Endodermal cell (in vitro differentiated cells): ENCODE measurements at regions not wholly inside any gene's neighbourhood (a gene's known extent, or its start where the extent isn't known, plus 50 kb on each side); places are given as distances from the start of the nearest gene placed in this dataset.

Source experiments
- DNase-seq: peaks from one replicate; pipeline ENCODE4 v3.0.0-alpha.2; 2017
- H3K27ac ChIP-seq: 2 replicates; pipeline ENCODE4 v1.5.1; 2013; ENCODE audit warnings: mild to moderate bottlenecking, low read depth, low read length, moderate library complexity
- H3K27me3 ChIP-seq: 2 replicates; pipeline ENCODE4 v1.6.1; 2013; ENCODE audit warnings: mild to moderate bottlenecking, low read length, moderate library complexity; ENCODE audit not compliant: insufficient read depth, control insufficient read depth, poor library complexity, severe bottlenecking
- H3K36me3 ChIP-seq: 2 replicates; pipeline ENCODE4 v1.7.0; 2013; ENCODE audit warnings: mild to moderate bottlenecking, low read length, moderate library complexity; ENCODE audit not compliant: control insufficient read depth, insufficient read depth
- H3K4me1 ChIP-seq: one replicate; pipeline ENCODE4 v1.7.0; 2013; ENCODE audit warnings: low read length; ENCODE audit not compliant: control insufficient read depth, insufficient read depth
- H3K4me3 ChIP-seq: 2 replicates; pipeline ENCODE4 v1.5.1; 2013; ENCODE audit warnings: mild to moderate bottlenecking, low read length, moderate library complexity
- H3K9ac ChIP-seq: 2 replicates; pipeline ENCODE4 v1.6.1; 2013; ENCODE audit warnings: mild to moderate bottlenecking, low read length, moderate library complexity; ENCODE audit not compliant: poor library complexity, severe bottlenecking; ENCODE audit errors: extremely low read depth
- H3K9me3 ChIP-seq: 2 replicates; pipeline ENCODE4 v1.6.1; 2013; ENCODE audit warnings: mild to moderate bottlenecking, low read length, moderate library complexity; ENCODE audit not compliant: control insufficient read depth
- H3K27ac Mint-ChIP-seq: 2 replicates; pipeline ENCODE4 v1.8.0; 2020; ENCODE audit warnings: mixed read lengths
- H3K27me3 Mint-ChIP-seq: 2 replicates; pipeline ENCODE4 v1.8.0; 2021; ENCODE audit warnings: mild to moderate bottlenecking, mixed read lengths; ENCODE audit not compliant: insufficient read depth
- H3K36me3 Mint-ChIP-seq: 2 replicates; pipeline ENCODE4 v1.8.0; 2020; ENCODE audit warnings: low read depth, mixed read lengths
- H3K4me1 Mint-ChIP-seq: 2 replicates; pipeline ENCODE4 v1.8.0; 2020; ENCODE audit warnings: mixed read lengths
- H3K4me3 Mint-ChIP-seq: 2 replicates; pipeline ENCODE4 v1.8.0; 2020; ENCODE audit warnings: mild to moderate bottlenecking, moderate library complexity, mixed read lengths
- H3K9me3 Mint-ChIP-seq: 2 replicates; pipeline ENCODE4 v1.8.0; 2020; ENCODE audit warnings: mild to moderate bottlenecking, mixed read lengths
- WGBS, 2 experiments: methylation state at CpG; one replicate each; pipeline versions ENCODE4 v1.1.5 to v1.1.7; 2013; ENCODE audit warnings: missing lambda C conversion rate in 2 of 2, mixed read lengths in 1 of 2; ENCODE audit not compliant: insufficient coverage in 1 of 2, insufficient read length in 1 of 2; 5-methylcytosine and 5-hydroxymethylcytosine counted together
- TF ChIP-seq, protein P1 (sequence below): fragments of 200-600 bp; sonication (generic); conservative IDR thresholded peaks from 2 replicates; pipeline ENCODE4 v1.5.0; 2021; ENCODE audit warnings: antibody characterized with exemption, mild to moderate bottlenecking

GRCh38 chrX:13492286-13492685 lies 77.1 kb upstream of the EGFL6 start:
- TF ChIP-seq, protein P1, sequence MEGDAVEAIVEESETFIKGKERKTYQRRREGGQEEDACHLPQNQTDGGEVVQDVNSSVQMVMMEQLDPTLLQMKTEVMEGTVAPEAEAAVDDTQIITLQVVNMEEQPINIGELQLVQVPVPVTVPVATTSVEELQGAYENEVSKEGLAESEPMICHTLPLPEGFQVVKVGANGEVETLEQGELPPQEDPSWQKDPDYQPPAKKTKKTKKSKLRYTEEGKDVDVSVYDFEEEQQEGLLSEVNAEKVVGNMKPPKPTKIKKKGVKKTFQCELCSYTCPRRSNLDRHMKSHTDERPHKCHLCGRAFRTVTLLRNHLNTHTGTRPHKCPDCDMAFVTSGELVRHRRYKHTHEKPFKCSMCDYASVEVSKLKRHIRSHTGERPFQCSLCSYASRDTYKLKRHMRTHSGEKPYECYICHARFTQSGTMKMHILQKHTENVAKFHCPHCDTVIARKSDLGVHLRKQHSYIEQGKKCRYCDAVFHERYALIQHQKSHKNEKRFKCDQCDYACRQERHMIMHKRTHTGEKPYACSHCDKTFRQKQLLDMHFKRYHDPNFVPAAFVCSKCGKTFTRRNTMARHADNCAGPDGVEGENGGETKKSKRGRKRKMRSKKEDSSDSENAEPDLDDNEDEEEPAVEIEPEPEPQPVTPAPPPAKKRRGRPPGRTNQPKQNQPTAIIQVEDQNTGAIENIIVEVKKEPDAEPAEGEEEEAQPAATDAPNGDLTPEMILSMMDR = no peak
- H3K36me3 Mint-ChIP-seq = no peaks in the 10 kb centered on the region
- Histone ChIP-seq H3K4me1 (no peaks in the 10 kb centered on the region), H3K27me3 (no peaks in the 10 kb centered on the region), H3K27ac (no peak overlapping the region), H3K4me3 (no peak overlapping the region), H3K36me3 (no peaks in the 10 kb centered on the region), H3K9me3 (no peaks in the 10 kb centered on the region), H3K9ac (no peak overlapping the region)
- H3K4me3 Mint-ChIP-seq = no peak overlapping the region
- no peak overlapping the region for H3K27ac Mint-ChIP-seq
- DNase-seq = no peak
- peaks cover 5% of the 10 kb centered on the region for H3K4me1 Mint-ChIP-seq
- peaks cover 1% of the 10 kb centered on the region for H3K27me3 Mint-ChIP-seq
- WGBS, 2 experiments = no CpG with 5 or more reads among the region's 2 CpGs
- peaks cover 30% of the 10 kb centered on the region for H3K9me3 Mint-ChIP-seq

DNA sequence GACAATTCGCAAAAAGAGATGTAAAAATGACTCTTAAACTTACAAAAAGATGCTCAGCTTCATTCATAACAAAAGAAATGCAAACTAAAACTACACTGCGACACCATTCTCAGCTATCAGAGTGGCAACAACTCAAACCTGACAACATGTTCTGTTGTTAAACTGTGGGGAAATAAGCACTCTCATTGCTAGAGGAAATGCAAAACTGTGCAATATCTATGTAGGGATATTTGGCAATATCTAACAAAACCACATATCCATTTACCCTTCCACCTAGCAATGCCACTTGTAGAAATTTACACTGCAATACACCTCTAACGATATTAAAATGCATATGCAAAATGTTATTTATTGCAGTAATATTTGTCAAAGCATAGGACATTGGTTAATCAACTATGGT lies 78.3 kb upstream of the EGFL6 start:
- H3K9me3 Mint-ChIP-seq = peaks cover 36% of the 10 kb centered on the region

DNA sequence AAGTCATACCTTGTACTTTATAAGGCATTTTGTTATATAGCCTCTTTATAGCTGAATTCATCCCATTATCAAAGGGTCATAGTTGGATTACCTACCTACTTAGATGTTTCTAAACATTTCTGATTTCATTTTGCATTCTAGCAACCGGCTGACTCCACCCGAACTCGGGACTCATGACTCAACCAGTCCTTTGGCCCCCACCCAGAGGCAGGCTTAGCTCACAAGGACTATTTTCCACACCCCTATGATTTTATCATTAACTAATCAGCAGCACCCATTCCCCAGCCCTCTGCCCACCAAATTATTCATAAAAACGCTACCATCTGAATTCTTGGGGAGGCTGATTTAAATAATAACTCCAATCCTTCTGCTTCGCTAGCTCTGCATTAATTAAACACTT lies 79.9 kb upstream of the EGFL6 start:
- H3K4me3 Mint-ChIP-seq = no peak overlapping the region
- H3K36me3 Mint-ChIP-seq = no peaks in the 10 kb centered on the region
- H3K9ac ChIP-seq = no peak overlapping the region
- H3K27me3 Mint-ChIP-seq = no peaks in the 10 kb centered on the region
- H3K9me3 Mint-ChIP-seq = peaks cover 28% of the 10 kb centered on the region
- no peaks in the 10 kb centered on the region for H3K9me3 ChIP-seq
- no peak overlapping the region for H3K27ac Mint-ChIP-seq
- no peaks in the 10 kb centered on the region for H3K4me1 ChIP-seq
- H3K4me3 ChIP-seq = no peak overlapping the region
- no peak for DNase-seq
- no peak overlapping the region for H3K27ac ChIP-seq
- H3K4me1 Mint-ChIP-seq = peaks cover 7% of the 10 kb centered on the region
- H3K27me3 ChIP-seq = no peaks in the 10 kb centered on the region
- no peaks in the 10 kb centered on the region for H3K36me3 ChIP-seq
- 90 to 100% methylated on average over 3 to 5 of the region's 5 CpGs for WGBS, 2 experiments
- TF ChIP-seq, protein P1 = no peak

More for the DNA sequence above, 78.3 kb upstream of the EGFL6 start:
- Histone ChIP-seq H3K4me3 (no peak overlapping the region), H3K36me3 (no peaks in the 10 kb centered on the region), H3K9ac (no peak overlapping the region), H3K4me1 (no peaks in the 10 kb centered on the region), H3K27me3 (no peaks in the 10 kb centered on the region), H3K27ac (no peak overlapping the region), H3K9me3 (no peaks in the 10 kb centered on the region)
- H3K4me3 Mint-ChIP-seq = no peak overlapping the region
- no peak for DNase-seq
- H3K27ac Mint-ChIP-seq = no peak overlapping the region
- H3K36me3 Mint-ChIP-seq = no peaks in the 10 kb centered on the region
- peaks cover 7% of the 10 kb centered on the region for H3K4me1 Mint-ChIP-seq
- 70% methylated on average over 1 of the region's 3 CpGs; no CpG with 5 or more reads in 1 of the 2 experiments for WGBS, 2 experiments
- TF ChIP-seq, protein P1 = no peak
- H3K27me3 Mint-ChIP-seq = no peaks in the 10 kb centered on the region
